Stimulated activated CD8-positive, alpha-beta memory T cell treated with anti-CD3 and anti-CD28 coated beads, Interleukin-2, amount 100 ng/mL, for 48 hours (primary cell): ENCODE measurements at regions not wholly inside any gene's neighbourhood (a gene's known extent, or its start where the extent isn't known, plus 50 kb on each side); places are given as distances from the start of the nearest gene placed in this dataset.
"Not testable (repeated sequence)": the region's sequence is repeated elsewhere in the genome, so short reads cannot be mapped to it uniquely, and the experiment has no call there.

Experiments used
- DNase-seq, 2 donors: peaks; one replicate each; pipeline ENCODE4 v3.0.0-alpha.2; 2020; ENCODE audit warnings: low read depth in 2 of 2

DNA sequence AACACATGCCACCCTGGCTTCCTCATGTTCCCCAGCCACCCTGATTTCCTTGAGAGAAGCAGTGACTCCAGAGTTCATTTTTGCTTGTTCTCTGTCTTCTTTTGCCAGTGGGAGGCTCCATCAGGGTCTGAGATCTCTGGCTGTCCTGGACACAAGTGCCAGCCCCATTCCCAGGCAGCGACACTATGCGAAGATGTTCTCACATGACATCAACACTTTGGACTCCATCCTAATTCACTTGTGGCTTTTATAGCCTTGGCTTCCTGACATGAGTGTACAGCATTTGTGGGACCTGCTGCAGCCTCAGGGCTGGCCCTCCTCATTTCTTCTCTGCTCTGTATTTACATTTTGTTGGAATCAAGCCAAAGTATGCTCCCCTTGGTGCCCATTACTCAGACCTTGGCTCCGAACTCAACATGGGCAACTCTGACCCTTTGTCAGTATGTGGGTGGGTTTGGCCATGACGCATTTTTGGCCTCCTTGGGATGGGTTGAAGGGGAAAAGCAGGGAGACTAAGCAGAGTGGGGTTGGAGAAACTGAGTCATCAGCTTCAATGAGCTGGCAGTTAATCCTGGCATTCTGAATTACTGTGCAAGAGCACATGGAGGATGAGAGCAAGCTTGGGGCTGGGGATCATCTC lies 119.0 kb upstream of the EEF2KMT start:
- no peak for DNase-seq

DNA sequence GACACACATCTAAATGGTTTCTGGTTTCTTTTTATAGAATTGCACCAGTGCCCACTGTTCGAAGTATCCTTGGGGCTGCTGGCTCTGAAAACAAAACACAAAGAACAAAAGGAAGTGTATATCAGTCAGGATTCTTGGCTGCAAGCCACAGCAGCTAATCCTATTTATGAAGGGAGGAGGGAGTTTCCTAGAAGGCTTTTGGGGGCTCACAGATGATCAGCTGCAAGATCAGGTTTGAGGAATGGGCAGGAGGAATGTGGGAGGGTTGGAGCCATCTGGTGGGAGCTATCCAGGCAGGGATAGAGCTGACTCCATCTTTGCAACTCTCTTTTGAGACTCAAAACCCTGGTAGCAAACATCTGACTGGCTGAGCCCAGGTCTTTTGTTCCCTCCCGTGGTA lies 118.3 kb upstream of the EEF2KMT start:
- DNase-seq = no peak

DNA sequence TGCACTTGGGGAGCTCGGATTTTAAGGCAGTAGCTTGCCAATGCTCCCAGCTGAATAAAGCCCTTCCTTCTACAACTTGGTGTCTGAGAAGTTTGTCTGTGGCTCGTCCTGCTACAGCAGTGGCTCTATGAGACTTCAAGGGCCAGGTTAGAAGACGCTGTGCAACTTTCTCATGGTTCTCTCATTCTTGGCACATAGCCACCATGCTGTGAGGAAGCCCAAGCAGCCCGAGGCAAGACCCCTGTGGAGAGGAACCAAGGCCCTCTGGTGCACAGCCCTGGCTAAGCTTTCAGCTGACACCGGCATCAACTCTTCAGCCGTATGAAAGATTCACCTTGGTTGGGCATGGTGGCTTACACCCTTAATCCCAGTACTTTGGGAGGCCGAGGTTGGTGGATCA lies 116.9 kb upstream of the EEF2KMT start:
- DNase-seq = no peak

DNA sequence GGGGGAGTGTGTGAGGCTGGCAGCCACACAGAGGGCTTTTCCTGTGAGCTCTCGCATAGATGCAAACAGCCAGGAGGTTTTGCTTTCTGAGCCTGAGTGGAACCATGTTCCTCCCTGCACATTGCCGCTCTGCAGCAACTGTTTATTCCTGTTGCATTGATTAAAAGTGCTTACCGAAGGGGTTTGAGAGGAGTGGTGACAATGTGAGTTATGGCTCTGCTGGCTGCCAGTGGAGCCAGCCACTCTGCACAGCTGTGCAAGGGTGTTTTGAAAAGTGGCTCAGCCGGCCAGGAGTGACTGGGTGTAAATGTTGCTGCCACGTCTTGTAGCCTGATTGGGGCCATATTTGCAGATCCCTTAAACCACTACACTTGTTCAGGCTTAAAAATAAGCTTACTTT lies 114.9 kb upstream of the EEF2KMT start:
- DNase-seq = not testable (repeated sequence)

DNA sequence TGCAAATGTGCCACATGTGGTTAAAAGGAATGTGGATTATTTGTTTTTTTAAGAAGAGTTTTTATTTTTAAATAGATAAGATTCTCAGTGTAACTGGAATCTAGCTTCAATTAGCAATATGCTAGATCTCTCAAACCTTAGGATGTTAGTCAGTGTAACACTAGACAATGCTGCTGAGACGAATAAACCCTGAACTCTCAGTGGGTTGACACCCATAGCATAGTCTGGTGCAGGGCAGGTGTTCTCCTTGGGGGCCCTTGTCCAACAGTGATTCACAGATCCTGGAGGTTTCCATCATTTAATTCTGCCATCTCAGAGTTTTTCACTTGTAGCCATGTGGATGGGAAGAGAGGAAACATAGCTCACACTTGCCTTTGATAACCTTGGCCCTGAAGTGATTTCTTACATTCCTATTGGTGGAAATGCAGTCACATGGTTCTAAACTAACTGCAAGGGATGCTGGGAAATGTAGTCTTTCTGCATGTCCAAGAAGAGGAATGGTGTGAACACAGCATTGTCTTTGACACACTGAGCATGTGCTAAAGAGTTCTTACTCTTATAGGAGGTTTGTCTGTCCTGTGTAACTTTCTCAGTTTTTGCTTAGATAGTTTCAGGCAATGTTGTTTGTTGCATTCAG lies 110.4 kb upstream of the EEF2KMT start:
- not testable (repeated sequence) for DNase-seq

DNA sequence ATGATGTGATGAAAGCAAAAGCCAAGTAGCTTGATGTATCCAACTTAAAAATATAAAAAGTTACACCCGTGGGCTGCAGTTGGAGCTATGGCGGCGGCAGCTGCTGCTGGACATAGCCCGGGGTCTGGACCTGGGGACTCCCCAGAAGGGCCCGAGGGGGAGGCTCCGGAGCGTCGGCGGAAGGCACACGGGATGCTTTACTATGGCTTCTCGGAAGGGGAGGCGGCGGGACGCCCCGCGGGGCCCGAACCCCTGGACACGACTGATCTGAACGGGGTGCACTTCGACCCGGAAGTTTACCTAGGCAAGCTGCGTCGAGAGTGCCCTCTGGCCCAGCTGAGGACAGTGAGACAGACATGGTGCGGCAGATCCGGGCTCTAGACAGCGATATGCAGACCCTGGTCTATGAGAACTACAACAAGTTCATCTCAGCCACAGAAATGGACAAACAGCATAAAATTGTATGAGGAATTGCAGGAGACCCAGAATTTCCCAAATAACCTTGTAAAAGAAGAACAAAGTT lies 109.5 kb upstream of the EEF2KMT start:
- DNase-seq = no peak

DNA sequence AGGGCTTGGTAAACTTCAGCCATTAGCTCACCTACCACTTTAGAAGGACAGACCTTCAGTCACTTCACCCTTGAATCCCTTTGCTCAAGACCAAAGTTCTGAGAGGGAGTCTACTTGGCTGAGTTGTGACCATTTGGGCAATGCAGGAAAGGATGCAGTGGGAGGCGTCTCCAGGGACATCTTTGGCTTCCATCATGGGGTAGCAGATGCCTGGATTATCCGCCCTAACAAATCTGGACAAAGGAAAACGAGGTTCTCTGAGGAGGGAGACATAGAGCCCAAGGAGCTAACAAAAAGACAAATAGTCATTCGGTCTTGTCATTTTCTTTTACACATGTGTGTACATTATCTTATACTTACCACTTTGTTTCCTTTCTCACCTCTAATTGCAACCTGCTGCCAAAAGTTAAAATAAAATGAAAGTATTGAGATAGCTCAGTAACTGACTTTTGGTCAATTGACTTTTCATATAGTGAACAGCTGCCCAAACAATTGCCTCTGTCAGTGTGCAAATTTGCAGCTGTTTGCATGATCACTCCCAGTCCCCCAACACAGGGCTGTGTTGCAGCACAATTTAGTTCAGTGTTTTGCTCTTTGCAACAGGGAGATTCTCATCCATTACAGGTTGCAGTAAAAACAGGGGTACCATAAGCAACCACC lies 108.9 kb upstream of the EEF2KMT start:
- no peak for DNase-seq

DNA sequence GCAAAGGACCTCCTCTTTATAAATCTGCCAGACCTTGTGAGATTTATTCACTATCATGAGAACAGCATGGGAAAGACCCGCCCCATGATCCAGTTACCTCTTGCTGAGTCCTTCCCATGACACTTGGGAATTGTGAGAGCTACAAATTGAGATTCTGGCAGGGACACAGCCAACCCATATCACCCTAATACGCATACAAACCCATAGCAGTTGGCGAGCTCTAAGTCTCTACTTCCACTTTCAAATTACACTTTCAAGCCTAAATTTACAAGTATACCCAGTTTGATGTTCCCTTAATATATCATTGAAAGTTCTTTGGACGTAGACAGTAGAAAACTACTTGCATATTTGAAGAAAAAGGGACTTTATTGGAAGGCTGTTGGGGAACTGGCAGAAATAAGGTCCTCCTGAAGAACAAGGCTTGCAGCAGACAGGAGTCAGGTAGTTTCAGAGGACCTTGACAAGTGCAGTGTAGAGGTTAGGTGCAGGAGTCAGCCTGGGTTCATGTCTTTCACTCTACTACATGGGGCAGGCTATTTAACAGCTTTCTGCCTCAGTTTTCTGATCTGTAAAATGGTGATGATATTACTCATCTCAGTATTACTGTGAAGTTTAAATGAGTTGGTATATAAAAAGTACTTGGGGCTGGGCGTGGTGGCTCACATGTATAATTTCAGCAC lies 107.9 kb upstream of the EEF2KMT start:
- DNase-seq = no peak

DNA sequence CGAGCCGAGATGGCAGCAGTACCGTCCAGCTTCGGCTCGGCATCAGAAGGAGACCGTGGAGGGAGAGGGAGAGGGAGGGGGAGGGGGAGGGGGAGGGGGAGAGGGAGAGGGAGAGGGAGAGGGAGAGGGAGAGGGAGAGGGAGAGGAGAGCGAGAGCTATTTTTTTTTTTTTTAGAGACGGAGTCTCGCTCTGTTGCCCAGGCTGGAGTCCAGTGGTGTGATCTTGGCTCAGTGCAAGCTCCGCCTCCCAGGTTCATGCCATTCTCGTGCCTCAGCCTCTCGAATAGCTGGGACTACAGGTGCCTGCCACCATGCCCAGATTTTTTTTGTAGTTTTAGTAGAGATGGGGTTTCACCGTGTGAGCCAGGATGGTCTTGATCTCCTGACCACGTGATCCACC lies 106.1 kb upstream of the EEF2KMT start:
- DNase-seq = not testable (repeated sequence)

DNA sequence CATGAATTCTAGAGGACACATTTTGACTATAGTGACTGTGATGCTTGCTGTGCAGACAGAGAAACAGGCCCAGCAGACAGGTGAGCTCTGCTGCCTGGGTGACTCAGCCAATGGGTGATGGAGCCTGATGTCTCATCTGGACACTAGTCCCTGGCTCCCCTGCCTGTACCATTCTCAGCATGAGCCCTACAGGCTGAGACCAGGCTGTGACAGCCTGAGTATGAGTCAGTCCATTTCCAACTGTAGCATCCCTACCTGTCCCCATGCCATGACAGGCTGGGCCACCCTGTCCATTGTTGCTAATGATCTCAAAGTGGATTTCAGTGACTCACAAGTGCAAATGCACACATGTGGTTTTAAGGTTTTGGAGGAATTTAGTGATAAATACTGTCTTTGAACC lies 102.5 kb upstream of the EEF2KMT start:
- DNase-seq = no peak

DNA sequence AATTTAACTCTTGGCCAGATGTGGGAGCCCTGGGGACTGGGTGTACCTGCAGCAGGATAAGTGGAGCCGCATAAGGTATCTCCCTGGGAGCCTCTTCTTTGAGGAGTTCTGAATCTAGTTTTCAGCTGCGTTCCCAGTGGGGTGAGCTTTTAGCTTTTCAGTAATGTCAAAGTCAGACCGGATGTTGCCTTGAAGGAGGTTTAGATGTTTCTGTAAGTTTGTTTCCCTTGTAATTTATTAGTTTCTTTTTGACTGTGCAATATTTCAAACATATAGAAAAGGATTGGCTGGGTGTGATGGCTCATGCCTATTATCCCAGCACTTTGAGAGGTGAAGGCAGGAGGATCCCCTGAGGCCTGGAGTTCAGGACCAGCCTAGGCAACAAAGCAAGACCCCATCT lies 98.6 kb upstream of the EEF2KMT start:
- no peak for DNase-seq

DNA sequence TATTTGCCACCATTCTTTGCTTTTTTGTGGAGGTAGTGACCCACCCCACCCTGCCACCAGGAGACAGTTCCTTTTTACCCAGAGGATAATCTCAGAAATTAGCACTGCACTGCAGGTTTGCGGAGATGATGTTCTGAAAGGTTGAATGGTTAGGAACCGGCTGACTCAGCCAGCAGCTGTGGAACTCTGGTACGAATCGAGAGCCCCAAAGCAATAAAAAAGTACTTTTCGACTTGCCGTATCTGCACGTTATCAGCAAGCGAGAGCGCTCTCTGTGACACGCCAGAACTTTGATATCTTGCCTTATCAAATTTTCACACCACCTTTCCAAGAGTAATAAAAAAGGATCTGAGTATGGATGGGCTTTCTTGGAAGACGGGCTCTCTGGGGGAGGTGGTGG lies 96.3 kb upstream of the EEF2KMT start:
- no peak for DNase-seq

DNA sequence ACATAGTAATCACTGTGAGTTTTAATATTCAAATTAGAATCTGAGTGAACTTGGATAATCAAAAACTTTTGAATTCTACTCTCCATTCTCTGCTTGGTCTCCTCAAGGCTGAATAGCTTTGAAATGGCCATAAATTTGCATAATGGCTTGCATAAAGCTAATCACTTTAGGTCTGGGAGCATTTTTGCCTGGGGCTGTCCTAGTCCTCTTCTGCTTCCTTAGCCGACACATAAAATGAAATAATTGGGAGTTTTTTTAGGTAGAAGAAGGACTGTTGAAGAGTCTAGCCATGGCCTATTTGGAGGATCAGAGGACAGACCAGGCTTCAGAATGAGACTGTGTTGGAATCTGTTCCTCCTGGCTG lies 91.4 kb upstream of the EEF2KMT start:
- no peak for DNase-seq

DNA sequence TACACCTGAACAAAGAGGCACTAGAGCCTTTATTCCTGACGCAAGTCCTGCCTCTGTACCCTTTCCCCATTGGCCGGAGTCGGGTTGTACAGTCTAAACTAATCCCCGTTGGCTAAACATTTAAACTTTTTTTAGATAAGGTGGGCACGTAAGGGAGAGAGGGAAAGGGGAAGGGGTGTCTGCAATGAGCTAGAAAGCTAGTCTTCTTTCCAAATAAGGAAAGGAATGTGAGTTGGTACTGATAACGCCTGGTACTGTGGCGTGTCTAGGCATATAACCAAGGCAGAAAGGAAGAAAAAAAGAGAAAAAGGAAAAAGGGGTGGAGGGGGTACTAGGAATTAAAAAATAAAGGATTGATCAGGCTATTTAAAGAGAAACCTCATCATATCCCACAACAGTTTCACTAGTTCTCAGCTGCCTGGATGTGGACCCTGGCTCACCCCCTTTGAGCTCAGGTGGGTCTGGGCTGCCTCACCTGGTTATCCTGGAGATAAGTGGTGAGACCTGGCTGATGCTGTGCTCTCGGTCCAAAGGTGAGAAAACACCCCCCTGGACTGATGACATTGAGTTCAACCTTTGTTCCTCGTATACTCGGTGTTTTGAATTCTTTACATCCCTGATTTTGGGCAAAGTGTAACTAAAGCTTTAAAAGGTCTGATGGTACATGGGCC lies 90.9 kb upstream of the EEF2KMT start:
- DNase-seq = no peak

DNA sequence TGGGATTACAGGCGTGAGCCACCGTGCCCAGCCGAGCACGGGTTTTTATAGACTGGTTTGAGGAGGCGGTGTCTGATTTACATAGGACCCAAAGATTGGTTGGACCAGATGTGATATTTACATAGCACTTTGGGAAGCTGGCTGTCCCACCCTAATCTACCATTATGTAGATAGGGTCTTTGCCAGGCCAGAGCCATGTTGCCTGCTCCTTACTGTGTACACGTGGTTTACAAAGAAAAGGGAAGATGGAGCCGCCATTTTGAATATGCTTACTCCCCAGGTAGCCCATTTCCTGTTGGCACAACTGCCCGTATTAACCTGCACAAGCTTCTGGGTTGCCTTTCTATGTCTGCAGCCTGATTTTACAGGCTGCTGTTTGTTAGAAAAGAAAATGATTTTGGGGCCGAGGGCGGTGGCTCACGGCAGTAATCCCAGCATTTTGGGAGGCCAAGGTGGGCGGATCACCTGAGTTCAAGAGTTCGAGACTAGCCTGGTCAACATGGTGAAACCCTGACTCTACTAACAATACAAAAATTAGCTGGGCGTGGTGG lies 89.9 kb upstream of the EEF2KMT start:
- DNase-seq = no peak

DNA sequence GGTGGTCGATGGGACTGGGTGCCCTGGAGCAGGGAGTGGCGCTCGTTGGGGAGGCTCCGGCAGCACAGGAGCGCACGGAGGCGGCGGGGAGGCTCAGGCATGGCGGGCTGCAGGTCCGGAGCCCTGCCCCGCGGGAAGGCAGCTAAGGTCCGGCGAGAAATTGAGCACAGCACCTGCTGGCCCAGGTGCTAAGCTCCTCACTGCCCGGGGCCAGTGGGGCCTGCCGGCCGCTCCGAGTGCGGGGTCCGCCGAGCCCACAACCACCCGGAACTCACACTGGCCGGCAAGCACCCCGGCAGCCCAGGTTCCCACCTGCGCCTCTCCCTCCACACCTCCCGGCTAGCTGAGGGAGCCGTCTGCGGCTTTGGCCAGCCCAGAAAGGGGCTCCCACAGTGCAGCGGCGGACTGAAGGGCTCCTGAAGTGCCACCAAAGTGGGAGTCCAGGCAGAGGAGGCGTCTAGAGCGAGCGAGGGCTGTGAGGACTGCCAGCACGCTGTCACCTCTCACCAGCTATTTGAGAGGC lies 88.8 kb upstream of the EEF2KMT start:
- DNase-seq = no peak

DNA sequence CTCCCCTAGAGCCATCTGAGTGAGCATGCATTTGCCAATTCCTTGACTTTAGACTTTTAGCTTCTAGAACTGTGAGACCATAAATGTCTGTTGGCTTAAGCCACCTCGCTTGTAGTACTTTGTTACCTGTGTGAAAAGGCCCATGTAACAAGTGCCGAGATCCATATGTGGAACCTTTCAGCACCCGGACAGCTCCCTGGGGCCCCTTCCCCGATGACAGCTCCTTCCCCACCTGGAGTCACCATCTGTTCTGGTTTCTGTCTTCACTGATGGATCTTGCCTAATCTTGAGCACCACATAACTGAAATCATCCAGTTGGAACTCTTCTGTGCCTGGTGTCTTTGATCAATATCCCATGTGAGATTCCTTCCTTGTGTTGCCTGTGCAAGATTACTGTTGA lies 78.9 kb upstream of the EEF2KMT start:
- no peak for DNase-seq

DNA sequence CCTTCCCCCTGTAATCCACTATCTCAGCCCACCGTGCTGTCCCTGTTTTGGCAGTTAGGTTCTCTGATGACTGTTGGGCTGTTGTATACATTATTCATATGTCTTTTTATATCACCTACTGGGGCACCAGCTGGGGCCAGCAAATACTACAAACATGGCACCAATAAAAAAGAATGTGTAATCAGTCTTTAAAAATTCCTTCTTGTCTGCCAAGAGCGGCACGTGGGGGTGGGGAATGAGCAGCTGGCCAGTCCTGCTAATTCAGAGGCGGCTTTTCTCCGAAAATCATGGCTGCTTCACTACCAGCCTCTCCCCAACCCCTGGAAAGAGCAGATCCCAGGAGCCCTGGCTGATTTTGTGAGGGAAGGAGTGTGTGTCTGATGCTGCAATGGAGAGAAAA lies 77.7 kb upstream of the EEF2KMT start:
- no peak for DNase-seq

DNA sequence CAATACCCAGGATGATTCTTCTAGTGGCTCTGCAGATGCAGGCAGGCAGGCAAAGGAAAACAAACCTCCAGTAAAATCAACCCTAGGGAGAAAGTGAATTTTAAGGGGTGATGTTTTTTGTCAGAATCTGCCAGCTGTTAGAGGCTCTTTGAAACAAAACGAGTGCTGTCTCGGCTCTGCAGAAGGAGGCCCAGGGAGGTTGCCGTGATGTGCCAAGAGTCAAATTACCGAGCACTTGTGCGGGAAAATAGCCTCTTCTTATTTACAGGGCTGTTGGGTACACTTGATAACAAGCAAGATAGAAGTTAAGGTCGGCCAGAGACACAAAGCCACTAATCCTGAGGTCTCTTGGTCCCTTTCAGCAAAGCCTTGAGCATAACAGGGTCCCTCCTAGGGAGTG lies 68.9 kb upstream of the EEF2KMT start:
- no peak for DNase-seq

DNA sequence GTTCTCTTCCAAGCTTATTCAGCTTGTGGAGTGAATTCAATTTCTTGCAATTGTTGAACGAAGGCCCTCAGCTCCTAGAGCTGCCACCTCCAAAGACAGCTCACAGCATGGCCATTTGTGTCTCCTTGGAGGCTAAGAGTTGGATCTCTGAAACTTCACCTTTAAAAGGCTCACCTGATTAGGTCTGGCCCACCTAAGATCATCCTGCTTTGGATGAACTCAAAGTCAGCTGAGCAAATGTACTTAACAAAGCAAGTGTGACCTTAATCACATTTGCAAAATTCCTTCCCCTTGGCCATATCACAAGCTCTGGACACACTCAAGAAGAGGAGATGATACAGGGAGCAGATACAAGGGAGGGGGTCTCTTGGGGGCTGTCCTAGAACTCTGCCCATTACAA lies 67.8 kb upstream of the EEF2KMT start:
- DNase-seq = not testable (repeated sequence)

DNA sequence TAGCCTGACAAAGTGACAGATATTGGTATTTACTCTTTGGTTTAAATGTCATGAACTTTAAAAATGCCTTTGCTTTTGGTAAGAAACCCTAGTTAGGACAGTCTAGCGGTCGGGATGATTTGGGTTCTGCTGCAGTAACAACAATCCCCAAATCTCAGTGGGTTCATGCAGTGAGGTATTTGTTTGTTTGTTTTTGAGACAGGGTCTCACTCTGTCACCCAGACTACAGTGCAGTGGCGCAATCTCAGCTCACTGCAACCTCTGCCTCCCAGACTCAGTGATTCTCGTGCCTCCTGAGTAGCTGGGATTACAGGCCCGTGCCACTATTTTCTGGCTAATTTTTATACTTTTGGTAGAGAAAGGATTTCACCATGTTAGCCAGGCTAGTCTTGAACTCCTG lies 65.2 kb upstream of the EEF2KMT start:
- DNase-seq = not testable (repeated sequence)

DNA sequence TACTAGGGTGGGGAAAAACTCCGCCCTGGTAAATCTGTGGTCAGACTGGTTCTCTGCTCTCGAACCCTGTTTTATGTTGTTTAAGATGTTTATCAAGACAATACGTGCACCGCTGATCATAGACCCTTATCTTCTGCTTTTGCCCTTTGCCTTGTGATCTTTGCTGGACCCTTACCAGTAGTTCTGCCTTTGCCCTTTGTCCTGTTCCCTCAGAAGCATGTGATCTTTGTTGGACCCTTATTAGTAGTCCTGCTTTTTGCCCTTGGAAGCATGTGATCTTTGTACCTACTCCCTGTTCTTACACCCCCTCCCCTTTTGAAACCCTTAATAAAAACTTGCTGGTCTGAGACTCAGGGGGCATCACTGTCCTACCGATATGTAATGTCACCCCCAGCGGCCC lies 64.3 kb upstream of the EEF2KMT start:
- not testable (repeated sequence) for DNase-seq
